ENCODE measurements at regions not wholly inside any gene's neighbourhood (a gene's known extent, or its start where the extent isn't known, plus 50 kb on each side); places are given as distances from the start of the nearest gene placed in this dataset.
"Not testable (repeated sequence)": the region's sequence is repeated elsewhere in the genome, so short reads cannot be mapped to it uniquely, and the experiment has no call there.

GRCh38 chr12:42923156-42923555 is 333.6 kb upstream of the PRICKLE1 start:
- DNase-seq (ENCODE audit: low read depth, low spot score): no peak

GRCh38 chr12:42922505-42922850 is 332.9 kb upstream of the PRICKLE1 start:
- DNase-seq (ENCODE audit: low read depth, low spot score): no peak

- no peak for DNase-seq (ENCODE audit: low read depth, low spot score)
Measured at GRCh38 chr12:42921741-42922504, 332.4 kb upstream of the PRICKLE1 start.

GRCh38 chr12:42919691-42920090 is 330.1 kb upstream of the PRICKLE1 start:
- DNase-seq (ENCODE audit: low read depth, low spot score): no peak

- no peak for DNase-seq (ENCODE audit: low read depth, low spot score)
Measured at GRCh38 chr12:42918443-42918842, 328.9 kb upstream of the PRICKLE1 start.

GRCh38 chr12:42916143-42916542 is 326.6 kb upstream of the PRICKLE1 start:
- DNase-seq (ENCODE audit: low read depth, low spot score): no peak

- no peak for DNase-seq (ENCODE audit: low read depth, low spot score)
Measured at GRCh38 chr12:42915426-42915825, 325.9 kb upstream of the PRICKLE1 start.

- no peak for DNase-seq (ENCODE audit: low read depth, low spot score)
Measured at GRCh38 chr12:42912367-42912766, 322.8 kb upstream of the PRICKLE1 start.

GRCh38 chr12:42910656-42911055 is 321.1 kb upstream of the PRICKLE1 start:
- DNase-seq (ENCODE audit: low read depth, low spot score): no peak

- DNase-seq (ENCODE audit: low read depth, low spot score): no peak
Measured at GRCh38 chr12:42908712-42909111, 319.2 kb upstream of the PRICKLE1 start.

GRCh38 chr12:42906801-42907200 is 317.3 kb upstream of the PRICKLE1 start:
- DNase-seq (ENCODE audit: low read depth, low spot score): not testable (repeated sequence)

GRCh38 chr12:42905419-42905705 is 315.8 kb upstream of the PRICKLE1 start:
- no peak for DNase-seq (ENCODE audit: low read depth, low spot score)

- DNase-seq (ENCODE audit: low read depth, low spot score): no peak
Measured at GRCh38 chr12:42904683-42905418, 315.3 kb upstream of the PRICKLE1 start.

GRCh38 chr12:42903736-42904135 is 314.2 kb upstream of the PRICKLE1 start:
- DNase-seq (ENCODE audit: low read depth, low spot score): no peak

GRCh38 chr12:42902001-42902400 is 312.5 kb upstream of the PRICKLE1 start:
- DNase-seq (ENCODE audit: low read depth, low spot score): no peak

- DNase-seq (ENCODE audit: low read depth, low spot score): no peak
Measured at GRCh38 chr12:42893803-42894202, 304.3 kb upstream of the PRICKLE1 start.

- DNase-seq (ENCODE audit: low read depth, low spot score): no peak
Measured at GRCh38 chr12:42892702-42893551, 303.4 kb upstream of the PRICKLE1 start.

GRCh38 chr12:42887657-42888056 is 298.1 kb upstream of the PRICKLE1 start:
- no peak for DNase-seq (ENCODE audit: low read depth, low spot score)

GRCh38 chr12:42886160-42886559 is 296.6 kb upstream of the PRICKLE1 start:
- DNase-seq (ENCODE audit: low read depth, low spot score): no peak

GRCh38 chr12:42885677-42886076 is 296.1 kb upstream of the PRICKLE1 start:
- DNase-seq (ENCODE audit: low read depth, low spot score): no peak

- DNase-seq (ENCODE audit: low read depth, low spot score): no peak
Measured at GRCh38 chr12:42884116-42884515, 294.6 kb upstream of the PRICKLE1 start.

GRCh38 chr12:42873401-42873800 is 283.9 kb upstream of the PRICKLE1 start:
- DNase-seq (ENCODE audit: low read depth, low spot score): no peak
